ENCODE measurements at regions not wholly inside any gene's neighbourhood (a gene's known extent, or its start where the extent isn't known, plus 50 kb on each side); places are given as distances from the start of the nearest gene placed in this dataset.
"Not testable (repeated sequence)": the region's sequence is repeated elsewhere in the genome, so short reads cannot be mapped to it uniquely, and the experiment has no call there.

DNA sequence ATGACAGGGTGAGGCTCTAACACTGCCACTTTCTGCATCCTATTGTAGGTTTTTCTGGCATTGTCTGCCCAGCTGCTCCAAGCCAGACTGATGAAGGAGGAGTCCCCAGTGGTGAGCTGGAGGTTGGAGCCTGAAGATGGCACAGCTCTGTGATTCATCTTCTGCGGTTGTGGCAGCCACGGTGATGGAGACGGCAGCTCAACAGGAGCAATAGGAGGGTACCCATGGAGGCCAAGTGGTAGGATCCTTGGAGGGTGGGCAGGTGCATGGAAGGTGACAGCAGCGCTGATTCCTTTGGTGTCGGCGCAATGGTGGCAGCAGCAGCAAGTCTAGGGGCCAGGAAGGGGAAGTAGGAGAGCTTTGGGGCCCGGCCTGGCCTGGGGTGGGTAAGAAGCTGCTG, 4460.1 kb upstream of the OR11H1 start:
- H3K4me1 ChIP-seq (ENCODE audit: control insufficient read depth, extremely low read depth, insufficient read depth, low read length); H3K27me3 ChIP-seq (ENCODE audit: control insufficient read depth, extremely low read depth, insufficient read depth, low read length); H3K9ac ChIP-seq (ENCODE audit: control insufficient read depth, extremely low read depth, insufficient read depth, low read length); H3K4me3 ChIP-seq (ENCODE audit: control insufficient read depth in 2 of 3, extremely low read depth in 1 of 3, insufficient read depth in 2 of 3, low read depth in 1 of 3, low read length in 3 of 3); H3K79me2 ChIP-seq (ENCODE audit: control insufficient read depth, insufficient read depth, low read length); H2AFZ ChIP-seq (ENCODE audit: control insufficient read depth, low read length); H4K20me1 ChIP-seq (ENCODE audit: control insufficient read depth, extremely low read depth, insufficient read depth, low read length); H3K36me3 ChIP-seq (ENCODE audit: control insufficient read depth in 2 of 2, extremely low read depth in 1 of 2, insufficient read depth in 2 of 2, low read length in 2 of 2); dilution Hi-C loops (cut with MboI; ENCODE audit: extremely low pct_ligation_motif_present, low sequenced_read_pairs); H3K27ac ChIP-seq (ENCODE audit: control insufficient read depth, insufficient read depth, low read length); DNase-seq (ENCODE audit: low read depth, low spot score); H3K9me1 ChIP-seq (ENCODE audit: control insufficient read depth, extremely low read depth, insufficient read depth, low read length); H3K4me2 ChIP-seq (ENCODE audit: control insufficient read depth, extremely low read depth, insufficient read depth, low read depth, low read length); FAIRE-seq: not testable (repeated sequence)
- H3K9me3 ChIP-seq (ENCODE audit: control insufficient read depth, low read depth, low read length), result peaks cover 29% of the 10 kb centered on the region

DNA sequence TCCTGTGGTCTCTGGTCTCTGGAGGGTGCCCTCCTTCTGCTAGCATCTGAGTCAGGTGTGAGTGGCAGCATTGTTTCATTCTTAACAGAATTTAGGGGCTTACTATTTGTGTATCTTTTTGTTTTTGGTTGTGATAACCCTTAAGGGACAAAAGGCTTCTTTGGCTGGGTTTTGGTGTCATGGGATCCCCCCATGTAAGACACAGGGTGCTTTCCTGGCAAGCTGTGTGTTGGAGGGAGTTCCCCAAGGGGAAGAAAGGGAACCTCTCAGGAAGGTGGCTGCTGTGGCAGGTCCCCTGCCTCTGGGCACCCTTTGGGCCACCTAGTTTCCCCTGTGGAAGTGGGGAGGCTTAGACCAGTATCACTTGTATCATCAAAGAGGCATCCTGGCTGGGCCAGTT, 4459.6 kb upstream of the OR11H1 start:
- H4K20me1 ChIP-seq (ENCODE audit: control insufficient read depth, extremely low read depth, insufficient read depth, low read length); H3K4me1 ChIP-seq (ENCODE audit: control insufficient read depth, extremely low read depth, insufficient read depth, low read length); H3K4me2 ChIP-seq (ENCODE audit: control insufficient read depth, extremely low read depth, insufficient read depth, low read depth, low read length); H3K27ac ChIP-seq (ENCODE audit: control insufficient read depth, insufficient read depth, low read length); H3K36me3 ChIP-seq (ENCODE audit: control insufficient read depth in 2 of 2, extremely low read depth in 1 of 2, insufficient read depth in 2 of 2, low read length in 2 of 2); dilution Hi-C loops (cut with MboI; ENCODE audit: extremely low pct_ligation_motif_present, low sequenced_read_pairs); DNase-seq (ENCODE audit: low read depth, low spot score); FAIRE-seq; H3K27me3 ChIP-seq (ENCODE audit: control insufficient read depth, extremely low read depth, insufficient read depth, low read length); H2AFZ ChIP-seq (ENCODE audit: control insufficient read depth, low read length); H3K9me1 ChIP-seq (ENCODE audit: control insufficient read depth, extremely low read depth, insufficient read depth, low read length); H3K9ac ChIP-seq (ENCODE audit: control insufficient read depth, extremely low read depth, insufficient read depth, low read length); H3K4me3 ChIP-seq (ENCODE audit: control insufficient read depth in 2 of 3, extremely low read depth in 1 of 3, insufficient read depth in 2 of 3, low read depth in 1 of 3, low read length in 3 of 3); H3K79me2 ChIP-seq (ENCODE audit: control insufficient read depth, insufficient read depth, low read length): not testable (repeated sequence)
- peaks cover 26% of the 10 kb centered on the region for H3K9me3 ChIP-seq (ENCODE audit: control insufficient read depth, low read depth, low read length)

Data from keratinocyte (primary cell).